NCI-H748 treated with DMSO at 0.1 percent for 48 hours (cell line): ENCODE measurements at regions not wholly inside any gene's neighbourhood (a gene's known extent, or its start where the extent isn't known, plus 50 kb on each side); places are given as distances from the start of the nearest gene placed in this dataset.
"Not testable (repeated sequence)": the region's sequence is repeated elsewhere in the genome, so short reads cannot be mapped to it uniquely, and the experiment has no call there.

Source experiments
- DNase-seq: peaks from one replicate; lab custom pipeline; 2025; lab: John Stamatoyannopoulos, UW

DNA sequence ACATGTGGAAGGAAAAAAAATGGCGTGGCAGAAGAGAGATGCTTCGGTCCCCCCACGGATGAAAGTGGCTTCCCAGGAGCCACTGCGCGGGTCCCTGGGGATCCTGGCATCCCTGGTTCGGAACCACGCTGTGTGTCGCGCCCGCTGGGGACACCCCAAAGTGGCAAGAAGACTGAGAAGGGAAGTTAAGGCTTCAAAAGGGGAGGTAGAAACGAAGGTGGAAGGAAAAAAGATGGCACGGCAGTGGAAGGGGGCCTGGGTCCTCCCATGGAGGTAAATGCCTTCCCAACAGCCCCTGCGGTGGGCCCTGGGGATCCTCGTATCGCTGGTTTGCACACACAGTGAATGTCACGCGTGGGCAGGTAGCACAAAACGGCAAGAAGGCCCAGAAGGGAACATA is 281.7 kb downstream of the ALG10 start:
- no peak for DNase-seq

DNA sequence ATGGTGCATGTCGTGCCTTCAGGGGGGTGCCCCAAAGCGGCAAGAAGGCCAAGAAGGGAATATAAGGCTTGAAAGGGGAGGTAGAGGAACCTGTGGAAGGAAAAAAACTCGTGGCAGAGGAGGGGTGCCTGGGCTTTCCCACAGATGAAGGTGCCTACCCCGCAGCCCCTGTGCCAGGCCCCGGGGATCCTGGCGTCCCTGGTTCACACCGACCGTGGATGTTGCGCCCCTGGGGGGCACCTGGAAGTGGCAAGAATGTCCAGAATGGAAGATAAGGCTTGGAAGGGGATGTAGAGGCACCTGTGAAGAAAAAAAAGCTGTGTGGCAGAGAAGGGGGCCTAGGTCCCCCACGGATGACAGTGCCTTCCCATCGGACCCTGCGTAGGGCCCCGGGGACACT is 282.2 kb downstream of the ALG10 start:
- no peak for DNase-seq

DNA sequence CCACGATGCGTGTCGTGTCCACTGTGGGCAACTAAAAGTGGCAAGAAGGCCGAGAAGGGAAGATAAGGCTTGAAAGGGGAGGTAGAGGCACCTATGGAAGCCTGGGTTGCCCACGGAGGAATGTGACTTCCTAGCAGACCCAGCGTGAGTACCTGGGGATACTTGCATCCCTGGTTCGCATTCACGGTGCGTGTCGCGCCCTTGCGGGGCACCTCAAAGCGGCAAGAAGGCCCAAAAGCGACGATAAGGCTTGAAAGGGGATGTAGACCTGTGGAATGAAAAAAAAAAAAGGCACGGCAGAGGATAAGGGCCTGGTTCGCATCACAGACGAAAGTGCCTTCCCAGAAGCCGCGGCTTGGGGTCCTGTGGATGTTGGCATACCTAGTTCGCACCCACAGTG is 282.9 kb downstream of the ALG10 start:
- no peak for DNase-seq

DNA sequence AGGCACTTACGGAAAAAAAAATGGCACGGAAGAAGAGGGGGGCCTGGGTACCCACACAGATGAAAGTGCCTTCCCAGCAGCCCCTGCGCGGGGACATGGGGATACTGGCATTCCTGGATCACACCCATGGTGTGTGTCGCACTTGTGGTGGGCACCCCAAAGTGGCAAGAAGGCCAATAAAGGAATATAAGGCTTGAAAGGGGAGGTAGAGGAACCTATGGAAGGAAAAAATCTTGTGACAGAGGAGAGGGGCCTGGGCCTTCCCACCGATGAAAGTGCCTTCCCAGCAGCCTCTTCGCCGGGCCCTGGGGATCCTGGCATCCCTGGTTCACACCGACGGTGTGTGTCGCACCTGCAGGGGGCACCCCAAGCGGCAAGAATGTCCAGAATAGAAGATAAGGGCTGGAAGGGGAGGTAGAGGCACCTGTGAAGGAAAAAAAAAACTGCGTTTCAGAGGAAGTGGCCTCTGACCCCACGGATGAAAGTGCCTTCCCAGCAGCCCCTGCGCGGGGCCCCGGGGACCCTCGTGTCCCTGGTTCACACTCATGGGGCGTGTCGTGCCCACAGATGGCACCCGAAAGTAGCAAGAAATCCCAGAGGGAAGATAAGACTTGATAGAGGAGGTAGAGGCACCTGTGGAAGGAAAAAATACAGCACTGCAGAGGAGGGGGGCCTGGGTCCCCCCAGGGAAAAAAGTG is 284.0 kb downstream of the ALG10 start:
- DNase-seq: no peak

DNA sequence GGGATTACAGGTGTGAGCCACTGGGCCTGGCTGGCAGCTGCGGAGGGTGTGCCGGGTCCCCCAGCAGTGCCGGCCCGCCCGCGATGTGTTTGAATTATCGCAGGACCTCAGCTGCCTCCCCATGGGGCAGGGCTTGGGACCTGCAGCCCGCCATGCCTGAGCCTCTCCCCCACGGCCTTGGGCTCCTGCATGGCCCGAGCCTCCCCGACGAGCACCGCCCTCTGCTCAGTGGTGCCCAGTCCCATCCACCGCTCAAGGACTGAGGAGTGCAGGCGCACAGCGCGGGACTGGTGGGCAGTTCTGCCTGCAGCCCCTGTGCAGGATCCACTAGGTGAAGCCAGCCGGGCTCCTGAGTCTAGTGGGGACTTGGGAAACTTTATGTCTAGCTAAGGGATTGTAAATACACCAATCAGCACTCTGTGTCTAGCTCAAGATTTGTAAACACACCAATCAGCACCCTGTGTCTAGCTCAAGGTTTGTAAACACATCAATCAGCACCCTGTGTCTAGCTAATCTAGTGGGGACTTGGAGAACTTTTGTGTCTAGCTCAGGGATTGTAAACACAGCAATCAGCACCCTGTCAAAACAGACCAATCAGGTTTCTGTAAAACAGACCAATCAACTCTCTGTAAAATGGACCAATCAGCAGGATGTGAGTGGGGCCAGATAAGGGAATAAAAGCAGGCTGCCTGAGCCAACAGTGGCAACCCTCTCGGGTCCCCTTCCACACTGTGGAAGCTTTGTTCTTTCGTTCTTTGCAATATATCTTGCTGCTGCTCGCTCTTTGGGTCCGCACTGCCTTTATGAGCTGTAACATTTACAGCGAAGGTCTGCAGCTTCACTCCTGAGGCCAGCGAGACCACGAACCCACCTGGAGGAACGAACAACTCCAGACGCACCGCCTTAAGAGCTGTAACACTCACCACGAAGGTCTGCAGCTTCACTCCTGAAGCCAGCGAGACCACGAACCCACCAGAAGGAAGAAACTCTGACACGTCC is 287.8 kb downstream of the ALG10 start:
- not testable (repeated sequence) for DNase-seq

DNA sequence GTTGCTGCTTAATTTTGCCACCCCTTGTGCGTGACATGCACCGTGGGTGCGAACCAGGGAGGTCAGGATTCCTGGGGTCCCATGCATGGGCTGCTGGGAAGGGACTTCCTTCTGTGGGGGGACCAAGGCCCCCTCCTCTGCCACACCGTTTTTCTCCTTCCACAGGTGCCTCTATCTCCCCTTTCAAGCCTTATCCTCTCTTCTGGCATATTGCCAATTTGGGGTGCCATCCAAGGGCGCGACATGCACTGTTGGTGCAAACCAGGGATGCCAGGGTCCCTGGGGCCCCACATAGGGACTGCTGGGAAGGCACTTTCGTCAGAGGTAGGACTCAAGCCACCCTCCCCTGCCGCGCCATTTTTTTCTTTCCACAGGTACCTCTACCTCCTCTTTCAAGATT is 289.0 kb downstream of the ALG10 start:
- no peak for DNase-seq

DNA sequence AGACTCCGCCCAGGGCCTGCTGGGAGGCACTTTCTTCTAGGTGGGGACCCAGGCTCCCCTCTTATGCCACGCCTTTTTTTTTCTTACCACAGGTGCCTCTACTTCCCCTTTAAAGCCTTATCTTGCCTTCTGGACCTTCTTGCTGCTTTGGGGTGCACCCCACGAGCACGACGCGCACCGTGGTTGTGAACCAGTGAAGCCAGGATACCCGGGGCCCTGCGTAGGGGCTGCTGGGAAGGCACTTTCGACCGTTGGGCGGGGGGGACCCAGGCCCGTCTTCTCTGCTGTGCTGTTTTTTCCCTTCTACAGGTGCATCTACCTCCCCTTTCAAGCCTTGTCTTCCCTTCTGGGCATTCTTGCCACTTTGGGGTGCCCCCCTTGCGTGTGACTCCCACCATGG is 305.4 kb downstream of the ALG10 start:
- no peak for DNase-seq

DNA sequence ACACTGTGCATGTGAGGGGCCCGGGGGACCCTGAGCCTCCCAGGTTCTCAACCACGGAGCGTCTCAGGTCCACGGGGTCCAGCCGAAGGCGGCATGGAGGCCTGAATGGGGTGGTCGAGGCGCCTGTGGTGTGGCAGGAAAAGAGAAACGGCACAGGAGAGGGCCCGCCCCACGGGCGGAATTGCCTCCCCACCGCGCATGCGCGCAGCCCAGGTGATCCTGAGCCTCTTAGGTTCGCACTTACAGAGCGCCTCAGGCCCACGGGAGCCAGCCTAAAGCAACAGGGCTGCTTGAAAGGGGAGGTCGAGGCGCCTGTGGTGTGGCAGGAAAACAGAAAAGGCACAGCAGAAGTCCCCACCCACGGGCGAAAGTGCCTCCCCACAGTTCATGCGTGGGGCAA is 311.0 kb downstream of the ALG10 start:
- DNase-seq: no peak

DNA sequence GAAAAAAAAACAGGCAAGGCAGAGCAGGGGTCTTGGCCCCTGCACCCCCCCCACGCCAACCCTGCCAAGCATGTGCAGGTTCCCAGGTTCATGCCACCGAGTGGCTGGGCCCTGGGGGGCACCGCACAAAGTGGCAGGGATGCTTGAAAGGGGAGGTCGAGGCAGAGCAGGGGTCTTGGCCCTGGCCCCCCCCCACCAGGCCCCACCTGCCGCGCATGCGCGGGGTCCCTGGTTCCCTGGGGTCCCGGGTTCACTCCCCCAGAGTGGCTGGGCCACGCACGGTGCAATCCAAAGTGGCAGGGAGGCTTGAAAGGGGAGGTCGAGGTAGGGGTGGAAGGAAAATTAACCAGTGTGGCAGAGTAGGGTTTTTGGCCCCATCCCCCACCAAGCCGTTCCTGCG is 312.2 kb downstream of the ALG10 start:
- no peak for DNase-seq

DNA sequence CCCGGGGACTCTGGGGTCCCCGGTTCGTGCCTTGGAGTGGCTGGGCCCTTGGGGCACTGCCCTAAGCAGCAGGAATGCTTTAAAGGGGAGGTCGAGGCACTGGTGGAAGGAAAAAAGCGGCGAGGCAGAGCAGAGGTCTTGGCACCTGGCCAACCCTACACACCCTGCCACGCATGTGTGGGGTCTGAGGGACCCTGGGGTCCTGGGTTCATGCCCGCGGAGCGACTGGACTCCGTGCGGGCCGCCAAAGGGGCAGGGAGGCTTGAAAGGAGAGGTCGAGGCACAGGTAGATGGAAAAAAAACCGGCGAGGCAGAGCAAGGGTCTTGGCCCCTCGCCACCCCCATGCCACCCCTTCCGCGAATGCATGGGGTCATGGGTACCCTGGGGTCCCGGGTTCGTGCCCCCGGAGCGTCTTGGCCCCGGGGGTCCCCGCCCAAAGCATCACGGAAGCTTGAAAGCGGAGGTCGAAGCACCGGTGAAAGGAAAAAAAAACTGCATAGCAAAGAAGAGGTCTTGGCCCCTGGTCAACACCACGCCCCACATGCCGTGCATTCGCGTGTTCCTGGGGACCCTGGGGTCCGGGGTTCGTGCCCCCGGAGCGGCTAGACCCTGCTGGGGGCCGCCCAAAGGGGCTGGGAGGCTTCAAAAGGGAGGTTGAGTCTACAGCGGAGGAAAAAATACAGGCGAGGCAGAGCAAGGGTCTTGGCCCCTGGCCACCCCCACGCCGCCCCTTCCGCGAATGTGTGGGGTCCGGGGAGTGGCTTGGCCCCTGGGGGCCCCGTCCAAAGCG is 312.9 kb downstream of the ALG10 start:
- no peak for DNase-seq

DNA sequence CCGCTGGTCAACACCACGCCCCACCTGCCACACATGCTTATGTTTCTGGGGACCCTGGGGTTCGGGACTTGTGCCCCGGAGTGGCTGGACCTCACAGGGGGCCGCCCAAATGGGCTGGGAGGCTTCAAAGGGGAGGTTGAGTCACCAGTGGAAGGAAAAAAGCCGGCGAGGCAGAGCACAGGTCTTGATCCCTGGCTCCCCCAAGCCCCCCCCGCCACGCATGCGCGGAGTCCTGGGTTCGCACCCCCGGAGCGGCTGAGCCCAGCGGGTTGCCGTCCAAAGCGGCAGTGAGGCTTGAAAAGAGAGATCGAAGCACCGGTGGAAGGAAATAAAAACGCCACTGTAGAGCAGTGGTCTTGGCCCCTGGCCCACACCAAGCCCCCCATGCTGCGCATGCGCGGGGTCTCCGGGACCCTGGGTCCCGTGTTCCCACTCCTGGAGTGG is 313.5 kb downstream of the ALG10 start:
- peak; percentile 46 for DNase-seq

DNA sequence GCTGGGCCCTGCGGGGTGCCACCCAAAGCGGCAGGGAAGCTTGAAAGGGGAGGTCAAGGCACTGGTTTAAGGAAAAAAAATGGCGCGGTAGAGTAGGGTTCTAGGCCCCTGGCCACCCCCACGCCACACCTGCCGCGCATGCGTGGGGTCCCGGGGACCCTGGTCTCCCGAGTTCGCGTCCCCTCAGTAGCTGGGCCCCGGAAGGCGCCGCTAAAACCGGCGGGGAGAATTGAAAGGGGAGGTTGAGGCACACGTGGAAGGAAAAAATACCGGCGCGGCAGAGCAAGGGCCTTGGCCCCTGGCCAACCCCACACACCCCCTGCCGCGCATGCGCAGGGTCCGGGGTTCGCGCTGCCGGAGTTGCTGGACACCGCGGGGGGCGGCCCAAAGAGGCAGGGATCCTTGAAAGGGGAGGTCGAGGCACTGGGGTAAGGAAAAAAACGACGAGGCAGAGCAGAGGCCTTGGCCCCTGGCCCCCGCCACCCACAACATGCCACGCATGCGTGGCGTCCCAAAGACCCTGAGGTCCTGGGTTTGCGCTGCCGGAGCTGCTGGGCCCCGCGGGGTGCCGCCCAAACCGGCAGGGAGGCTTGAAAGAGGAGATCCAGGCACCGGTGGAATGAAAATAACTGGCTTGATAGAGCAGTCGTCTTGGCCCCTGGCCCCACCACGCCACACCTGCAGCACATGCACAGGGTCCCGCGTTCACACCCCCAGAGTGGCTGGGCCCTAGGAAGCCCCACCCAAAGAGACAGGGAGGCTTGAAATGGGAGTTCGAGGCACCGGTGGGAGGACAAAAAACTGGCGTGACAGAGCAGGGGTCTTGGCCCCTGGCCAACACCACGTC is 314.5 kb downstream of the ALG10 start:
- DNase-seq: peak; percentile 24

DNA sequence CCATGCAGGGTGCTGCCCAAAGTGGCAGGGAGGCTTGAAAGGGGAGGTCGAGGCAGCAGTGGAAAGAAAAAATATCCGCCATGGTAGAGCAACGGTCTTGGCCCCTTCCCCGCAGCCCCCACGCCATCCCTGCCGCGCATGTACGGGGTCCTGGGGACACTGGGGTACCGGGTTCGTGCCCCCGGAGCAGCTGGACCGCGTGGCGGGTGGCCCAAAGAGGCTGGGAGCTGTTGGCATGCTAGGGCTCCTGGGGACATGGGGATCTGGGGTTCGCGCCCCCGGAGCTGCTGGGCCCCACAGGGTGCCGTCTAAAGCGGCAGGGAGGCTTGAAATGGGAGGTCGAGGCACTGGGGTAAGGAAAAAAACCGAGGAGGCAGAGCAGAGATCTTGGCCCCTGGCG is 316.5 kb downstream of the ALG10 start:
- no peak for DNase-seq

DNA sequence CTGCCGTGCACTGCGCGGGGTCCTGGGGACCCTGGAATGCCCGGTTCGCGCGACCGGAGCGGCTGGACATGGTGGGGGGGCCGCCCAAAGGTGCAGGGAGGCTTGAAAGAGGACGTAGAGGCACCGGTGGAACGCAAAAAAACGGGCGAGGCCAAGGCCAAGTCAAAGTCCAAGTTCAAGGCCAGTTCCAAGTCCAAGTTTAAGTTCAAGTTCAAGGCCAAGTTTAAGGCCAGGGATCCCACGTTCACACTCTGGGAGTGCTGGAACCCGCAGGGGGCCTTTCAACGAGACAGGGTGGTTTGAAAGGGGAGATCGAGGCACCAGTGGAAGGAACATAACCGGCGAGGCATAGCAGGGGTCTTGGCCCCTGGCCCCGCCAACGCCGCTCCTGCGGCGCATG is 317.6 kb downstream of the ALG10 start:
- DNase-seq: no peak

DNA sequence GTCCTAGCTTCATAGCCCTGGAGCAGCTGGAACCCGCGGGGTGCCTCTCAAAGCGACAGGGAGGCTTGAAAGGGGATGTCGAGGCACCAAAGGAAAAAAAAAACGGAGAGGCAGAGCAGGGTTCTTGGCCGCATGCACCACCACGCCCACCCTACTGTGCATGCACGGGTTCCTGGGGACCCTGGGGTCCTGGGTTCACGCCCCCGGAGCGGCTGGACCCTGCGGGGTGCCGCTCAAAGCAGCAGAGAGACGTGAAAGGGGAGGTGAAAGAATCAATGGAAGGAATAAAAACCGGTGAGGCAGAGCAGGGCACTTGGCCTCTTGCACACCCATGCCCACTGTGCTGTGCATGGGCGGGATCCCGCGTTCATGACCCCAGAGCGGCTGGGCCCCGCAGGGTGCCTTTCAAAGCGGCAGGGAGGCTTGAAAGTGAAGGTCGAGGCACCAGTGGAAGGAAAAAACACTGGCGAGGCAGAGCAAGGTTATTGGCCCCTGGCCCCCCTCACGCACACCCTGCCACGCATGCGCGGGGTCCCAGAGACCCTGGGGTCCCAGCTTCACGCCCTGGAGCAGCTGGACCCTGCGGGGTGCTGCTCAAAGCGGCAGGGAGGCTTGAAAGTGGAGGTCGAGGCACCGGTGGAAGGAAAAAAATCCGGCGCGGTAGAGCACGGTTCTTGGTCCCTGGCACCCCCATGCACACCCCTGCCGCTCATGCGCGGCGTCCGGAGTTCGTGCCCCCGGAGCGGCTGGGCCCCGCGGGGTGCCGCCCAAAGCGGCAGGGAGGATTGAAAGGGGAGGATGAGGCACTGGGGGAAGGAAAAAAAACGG is 318.5 kb downstream of the ALG10 start:
- no peak for DNase-seq

DNA sequence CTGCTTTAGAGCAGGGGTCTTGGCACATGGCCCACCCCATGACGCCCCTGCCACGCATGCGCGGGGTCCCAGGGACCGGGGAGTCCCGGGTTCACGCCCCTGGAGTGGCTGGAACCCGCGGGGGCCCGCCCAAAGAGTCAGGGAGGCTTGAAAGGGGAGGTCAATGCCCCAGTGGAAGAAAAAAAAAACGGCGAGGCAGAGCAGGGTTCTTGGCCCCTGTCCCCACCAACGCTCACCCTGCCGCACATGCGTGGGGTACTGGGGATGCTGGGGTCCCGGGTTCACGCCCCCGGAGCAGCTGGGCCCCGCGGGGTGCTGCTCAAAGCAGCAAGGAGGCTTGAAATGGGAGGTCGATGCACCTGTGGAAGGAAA is 319.1 kb downstream of the ALG10 start:
- no peak for DNase-seq

DNA sequence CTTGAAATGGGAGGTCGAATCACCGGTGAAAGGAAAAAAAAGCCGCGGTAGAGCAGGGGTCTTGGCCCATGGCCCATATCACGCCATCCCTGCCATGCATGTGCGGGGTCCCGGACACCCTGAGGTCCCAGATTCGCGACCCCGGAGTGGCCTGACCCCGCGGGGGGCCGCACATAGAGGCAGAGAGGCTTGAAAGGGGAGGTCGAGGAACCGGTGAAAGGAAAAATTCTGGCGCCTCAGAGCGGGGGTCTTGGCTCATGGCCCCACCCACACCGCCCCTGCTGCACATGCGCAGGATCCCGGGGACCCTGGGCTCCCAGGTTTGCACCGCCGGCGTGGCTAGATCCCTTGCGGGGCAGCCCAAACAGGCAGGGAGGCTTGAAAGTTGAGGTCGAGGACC is 319.8 kb downstream of the ALG10 start:
- DNase-seq: no peak

DNA sequence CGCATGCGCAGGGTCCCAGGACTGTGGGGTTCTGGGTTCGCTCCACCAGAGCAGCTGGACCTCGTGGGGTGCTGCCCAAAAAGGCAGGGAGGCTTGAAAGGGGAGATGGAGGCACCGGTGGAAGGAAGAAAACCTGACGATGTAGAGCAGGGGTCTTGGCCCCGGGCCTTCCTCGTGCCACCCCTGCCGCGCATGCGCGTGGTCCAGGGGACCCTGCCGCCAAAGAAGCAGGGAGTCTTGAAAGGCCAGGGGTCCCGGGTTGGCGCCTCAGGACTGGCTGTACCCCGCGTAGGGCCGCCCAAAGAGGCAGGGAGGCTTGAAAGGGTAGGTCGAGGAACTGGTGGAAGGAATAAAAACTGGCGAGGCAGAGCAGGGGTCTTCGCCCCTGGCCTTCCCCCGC is 321.0 kb downstream of the ALG10 start:
- no peak for DNase-seq

DNA sequence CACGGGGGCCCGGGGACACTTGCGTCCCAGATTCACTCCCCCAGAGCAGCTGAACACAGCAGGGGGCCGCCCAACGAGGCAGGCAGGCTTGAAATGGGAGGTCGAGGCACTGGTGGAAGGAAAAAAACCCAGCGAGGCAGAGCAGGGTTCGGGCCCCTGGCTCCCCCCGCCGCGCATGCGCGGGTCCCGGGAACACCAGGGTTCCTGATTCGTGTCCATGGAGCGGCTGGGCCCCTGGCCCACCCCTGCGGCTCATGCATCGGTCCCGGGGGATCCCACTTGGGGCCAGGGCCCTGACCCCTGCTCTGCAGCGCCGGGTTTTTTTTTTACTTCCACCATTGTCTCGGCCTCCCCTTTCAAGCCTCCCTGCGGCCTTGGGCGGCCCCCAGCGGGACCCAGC is 321.5 kb downstream of the ALG10 start:
- DNase-seq: no peak

DNA sequence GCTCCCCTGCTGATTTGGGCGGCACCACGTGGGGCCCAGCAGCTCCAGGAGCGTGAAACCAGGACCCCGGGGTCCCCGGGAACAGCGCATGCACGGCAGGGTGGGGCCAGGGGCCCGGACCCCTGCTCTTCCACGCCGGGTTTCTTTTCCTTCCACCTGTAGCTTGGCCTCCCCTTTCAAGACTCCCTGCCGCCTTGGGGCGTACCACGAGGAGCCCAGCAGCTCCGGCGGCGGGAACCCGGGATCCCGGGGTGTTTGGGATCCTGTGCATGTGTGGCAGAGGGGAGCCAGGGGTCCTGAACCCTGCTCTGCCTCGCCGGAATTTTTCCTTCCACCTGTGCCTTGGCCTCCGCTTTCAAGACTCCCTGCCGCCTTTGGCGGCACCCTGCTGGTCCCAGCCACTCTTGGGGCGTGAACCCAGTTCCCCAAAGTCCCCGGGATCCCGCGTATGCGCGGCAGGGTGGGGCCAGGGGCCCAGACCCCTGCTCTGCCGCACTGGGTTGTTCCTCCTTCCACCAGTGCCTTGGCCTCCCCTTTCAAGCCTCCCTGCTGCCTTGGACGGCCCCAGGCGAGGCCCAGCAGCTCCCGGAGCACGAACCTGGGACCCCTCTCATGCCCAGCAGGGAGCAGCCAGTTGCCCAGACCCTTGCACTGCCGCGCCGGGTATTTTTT is 322.7 kb downstream of the ALG10 start:
- DNase-seq: no peak
